LNCAP (cell line): ENCODE measurements at regions not wholly inside any gene's neighbourhood (a gene's known extent, or its start where the extent isn't known, plus 50 kb on each side); places are given as distances from the start of the nearest gene placed in this dataset.

ENCODE experiments used
- CTCF ChIP-seq: fragments of 450-650 bp; IDR thresholded peaks from 2 replicates; pipeline ENCODE4 v1.5.1; 2017; ENCODE audit warnings: mild to moderate bottlenecking

- no peak for TF ChIP-seq CTCF
Observed at GRCh38 chr4:72677265-72677664, 108.2 kb upstream of the ADAMTS3 start.

GRCh38 chr4:72671980-72672379 lies 103.0 kb upstream of the ADAMTS3 start:
- no peak for TF ChIP-seq CTCF

GRCh38 chr4:72670521-72670920 lies 101.5 kb upstream of the ADAMTS3 start:
- TF ChIP-seq CTCF = no peak

- no peak for TF ChIP-seq CTCF
Observed at GRCh38 chr4:72666910-72667309, 97.9 kb upstream of the ADAMTS3 start.

- TF ChIP-seq CTCF = no peak
Observed at GRCh38 chr4:72665171-72665968, 96.3 kb upstream of the ADAMTS3 start.

GRCh38 chr4:72663828-72664227 lies 94.8 kb upstream of the ADAMTS3 start:
- TF ChIP-seq CTCF = no peak

- no peak for TF ChIP-seq CTCF
Observed at GRCh38 chr4:72661830-72662229, 92.8 kb upstream of the ADAMTS3 start.

GRCh38 chr4:72641611-72642010 lies 72.6 kb upstream of the ADAMTS3 start:
- no peak for TF ChIP-seq CTCF
